GM12891 (cell line): ENCODE measurements at regions not wholly inside any gene's neighbourhood (a gene's known extent, or its start where the extent isn't known, plus 50 kb on each side); places are given as distances from the start of the nearest gene placed in this dataset.

Experiments used
- DNase-seq: peaks from one replicate; pipeline ENCODE4 v3.0.0; 2011; ENCODE audit warnings: low spot score; ENCODE audit not compliant: insufficient read length
- FAIRE-seq: peaks from 2 replicates; lab custom pipeline; 2011; peaks lifted over from hg19 to GRCh38; lab: Jason Lieb, UNC
- PAX5 ChIP-seq: IDR thresholded peaks from 2 replicates; pipeline ENCODE4 v1.6.1; 2011; ENCODE audit warnings: low read length, moderate library complexity, mild to moderate bottlenecking; ENCODE audit not compliant: insufficient read depth, severe bottlenecking
- POLR2A ChIP-seq: IDR thresholded peaks from 2 replicates; pipeline ENCODE4 v1.6.1; 2011; ENCODE audit warnings: low read depth, low read length, control low read depth
- POLR2AphosphoS5 ChIP-seq: IDR thresholded peaks from 2 replicates; pipeline ENCODE4 v1.6.1; 2011; ENCODE audit warnings: low read depth, low read length, control low read depth
- POU2F2 ChIP-seq: IDR thresholded peaks from 2 replicates; pipeline ENCODE4 v1.6.1; 2011; ENCODE audit warnings: low read depth, mild to moderate bottlenecking, control low read depth, low read length, moderate library complexity
- SPI1 ChIP-seq: IDR thresholded peaks from 2 replicates; pipeline ENCODE4 v1.6.1; 2011; ENCODE audit warnings: low read depth, low read length, control low read depth
- TAF1 ChIP-seq: IDR thresholded peaks from 2 replicates; pipeline ENCODE4 v1.6.1; 2011; ENCODE audit warnings: low read depth, low read length, control low read depth

DNA sequence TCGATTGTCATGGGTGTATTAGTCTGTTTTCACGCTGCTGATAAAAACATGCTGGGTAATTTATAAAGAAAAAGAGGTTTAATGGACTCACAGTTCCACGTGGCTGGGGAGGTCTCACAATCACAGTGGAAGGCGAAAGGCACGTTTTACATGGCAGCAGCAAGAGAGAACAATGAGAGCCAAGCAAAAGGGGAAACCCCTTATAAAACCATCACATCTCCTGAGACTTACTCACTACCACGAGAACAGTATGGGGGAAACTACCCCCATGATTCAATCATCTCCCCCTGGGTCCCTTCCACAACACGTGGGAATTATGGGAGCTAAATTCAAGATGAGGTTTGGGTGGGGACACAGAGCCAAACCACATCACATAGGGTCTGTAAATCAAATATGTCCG is 167.4 kb upstream of the XYLT1 start:
- FAIRE-seq (no peak), DNase-seq (no peak)
- TF ChIP-seq POU2F2: no peak
- no peak for TF ChIP-seq POLR2AphosphoS5
- no peak for TF ChIP-seq TAF1
- no peak for TF ChIP-seq PAX5
- TF ChIP-seq POLR2A: no peak
- no peak for TF ChIP-seq SPI1

DNA sequence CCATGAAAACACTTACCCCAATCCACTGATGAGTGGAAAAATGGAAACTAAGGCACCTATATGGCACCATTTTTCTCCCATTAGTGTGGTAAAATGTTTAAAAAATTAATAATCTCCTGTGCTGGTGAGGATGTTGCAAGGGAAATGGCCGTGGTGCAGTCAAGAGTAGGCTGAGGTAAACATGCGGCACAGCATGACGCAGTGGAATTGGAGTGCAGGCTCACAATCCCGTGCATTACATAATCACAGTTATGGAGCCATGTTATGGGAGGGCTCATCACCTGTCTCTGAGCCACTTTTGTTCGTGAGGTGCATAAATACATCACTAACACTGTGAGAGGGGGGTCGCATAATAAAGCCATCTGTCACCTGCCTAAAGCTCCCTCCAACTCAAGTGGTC is 164.4 kb upstream of the XYLT1 start:
- TF ChIP-seq TAF1: no peak
- no peak for TF ChIP-seq POU2F2
- TF ChIP-seq POLR2A: no peak
- no peak for TF ChIP-seq POLR2AphosphoS5
- no peak for TF ChIP-seq SPI1
- TF ChIP-seq PAX5: no peak
- DNase-seq (no peak), FAIRE-seq (no peak)

DNA sequence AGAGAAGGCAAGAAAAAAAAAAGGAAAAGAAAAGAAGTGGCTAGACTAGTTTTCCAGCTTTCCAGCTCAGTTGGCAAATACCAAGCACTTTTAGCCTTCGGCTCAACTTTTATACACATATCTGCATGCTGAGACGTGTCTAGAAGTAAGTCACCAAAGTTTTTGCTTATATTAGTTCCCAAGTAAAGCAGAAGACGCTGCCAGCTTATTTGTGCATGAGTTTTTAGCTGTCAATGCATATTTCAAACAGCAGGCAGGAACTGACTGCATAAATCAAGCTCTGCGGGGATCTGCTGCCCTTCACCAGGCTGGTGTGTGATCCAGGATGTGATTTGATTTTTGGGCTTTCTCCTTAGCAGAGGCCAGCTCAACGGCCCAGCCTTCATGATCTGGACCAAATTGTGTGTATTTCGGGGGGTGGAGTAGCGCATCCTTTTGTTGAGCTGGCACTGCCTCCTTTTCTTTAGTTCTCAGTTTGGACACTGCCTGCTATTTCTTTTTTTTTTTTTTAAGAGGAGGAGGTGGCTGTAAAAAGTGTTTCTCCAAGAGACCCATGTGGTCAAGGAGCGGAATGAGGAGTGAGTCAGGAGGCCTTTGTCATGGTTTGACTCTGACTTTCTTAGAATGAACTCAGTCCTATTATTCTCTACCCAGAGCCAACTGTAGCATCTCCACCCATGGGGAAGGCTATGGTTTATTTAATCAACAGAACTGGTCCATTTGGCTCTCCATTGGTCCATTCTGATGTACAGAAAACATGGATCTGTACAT is 162.6 kb upstream of the XYLT1 start:
- TF ChIP-seq TAF1 (no peak), PAX5 (no peak), POU2F2 (no peak), SPI1 (no peak), POLR2AphosphoS5 (no peak), POLR2A (no peak)
- DNase-seq (no peak), FAIRE-seq (no peak)

DNA sequence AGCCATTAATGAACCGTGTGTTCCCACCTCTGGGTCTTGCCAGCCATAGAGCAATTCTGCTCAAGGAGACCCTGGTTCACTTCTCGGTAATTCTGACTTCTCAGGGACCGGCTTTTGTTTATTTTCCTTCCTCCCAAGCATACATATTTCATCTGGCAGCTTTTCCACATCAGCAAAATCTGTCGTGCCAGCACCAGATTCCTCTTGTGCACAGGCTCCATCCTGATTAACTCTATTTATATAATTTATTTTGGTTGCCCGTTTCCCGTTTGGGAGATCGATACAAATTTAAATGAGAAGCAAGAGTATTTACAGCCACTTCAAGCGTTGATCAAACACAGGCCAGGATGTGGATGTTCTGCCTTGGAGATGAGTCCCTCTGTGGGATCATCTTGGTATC is 161.9 kb upstream of the XYLT1 start:
- no peak for TF ChIP-seq POU2F2
- no peak for TF ChIP-seq SPI1
- TF ChIP-seq TAF1: no peak
- no peak for TF ChIP-seq POLR2AphosphoS5
- no peak for TF ChIP-seq PAX5
- TF ChIP-seq POLR2A: no peak
- no peak for DNase-seq
- FAIRE-seq: no peak

DNA sequence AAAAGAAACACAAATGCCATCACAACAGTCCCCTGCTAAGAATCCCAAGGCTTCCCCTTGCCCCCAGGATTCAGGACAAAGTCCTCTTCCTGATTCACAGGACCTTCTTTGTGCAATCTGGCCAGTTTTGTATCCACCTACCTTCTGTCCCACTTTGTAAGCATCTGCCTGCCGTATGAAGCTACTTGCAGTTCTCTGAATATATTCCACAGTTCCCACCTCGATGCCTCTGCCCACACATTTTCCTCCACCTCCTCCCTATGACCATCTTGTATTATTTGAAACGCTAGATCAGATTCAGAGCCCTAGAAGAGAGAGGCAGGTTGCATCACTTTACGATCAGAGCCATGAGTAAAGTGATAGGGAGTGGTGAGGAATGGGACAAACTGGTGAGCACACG is 159.2 kb upstream of the XYLT1 start:
- no peak for DNase-seq
- TF ChIP-seq TAF1 (no peak), PAX5 (no peak)
- FAIRE-seq: no peak

DNA sequence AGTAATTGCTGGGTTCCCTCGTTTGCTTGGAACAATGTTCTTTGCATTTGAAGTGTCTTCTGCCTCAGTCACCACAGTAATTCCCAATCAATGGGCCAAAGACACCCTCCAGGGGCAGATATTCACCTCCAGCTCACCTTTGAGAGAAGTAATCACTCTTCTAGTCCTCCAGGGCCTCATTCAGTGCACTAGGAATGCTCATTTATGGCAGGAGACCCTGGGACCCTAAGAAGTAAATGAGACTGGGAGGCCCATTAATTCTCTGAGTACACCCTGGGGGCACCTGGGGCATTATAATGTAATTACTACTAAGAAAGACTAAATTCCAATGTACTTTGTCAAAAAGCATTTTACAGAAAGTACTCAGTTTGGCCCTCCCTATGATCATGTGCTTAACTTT is 158.2 kb upstream of the XYLT1 start:
- TF ChIP-seq POLR2A (no peak), TAF1 (no peak), PAX5 (no peak), POLR2AphosphoS5 (no peak), SPI1 (no peak), POU2F2 (no peak)
- no peak for DNase-seq
- FAIRE-seq: no peak

DNA sequence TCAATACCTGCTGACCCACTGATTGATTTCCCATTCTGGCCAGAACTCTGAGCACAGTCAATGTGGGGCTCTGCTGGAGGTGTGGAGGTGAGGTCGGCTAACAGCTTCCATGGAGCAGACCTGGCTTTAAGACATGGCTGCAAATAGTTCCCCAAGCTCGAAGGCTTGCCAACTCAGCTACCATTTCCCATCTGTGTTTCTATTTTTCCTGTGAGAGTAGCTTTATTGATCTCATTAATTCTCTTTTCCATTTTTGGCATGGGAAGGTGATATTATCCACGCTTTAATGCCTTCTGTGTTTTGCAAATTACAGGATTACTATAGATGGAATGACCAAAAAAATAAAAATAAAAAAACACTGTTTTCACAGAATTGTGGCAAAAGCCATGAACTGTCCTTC is 151.6 kb upstream of the XYLT1 start:
- no peak for TF ChIP-seq TAF1
- no peak for TF ChIP-seq SPI1
- no peak for TF ChIP-seq POLR2AphosphoS5
- no peak for TF ChIP-seq PAX5
- TF ChIP-seq POLR2A: no peak
- no peak for TF ChIP-seq POU2F2
- FAIRE-seq (no peak), DNase-seq (no peak)

DNA sequence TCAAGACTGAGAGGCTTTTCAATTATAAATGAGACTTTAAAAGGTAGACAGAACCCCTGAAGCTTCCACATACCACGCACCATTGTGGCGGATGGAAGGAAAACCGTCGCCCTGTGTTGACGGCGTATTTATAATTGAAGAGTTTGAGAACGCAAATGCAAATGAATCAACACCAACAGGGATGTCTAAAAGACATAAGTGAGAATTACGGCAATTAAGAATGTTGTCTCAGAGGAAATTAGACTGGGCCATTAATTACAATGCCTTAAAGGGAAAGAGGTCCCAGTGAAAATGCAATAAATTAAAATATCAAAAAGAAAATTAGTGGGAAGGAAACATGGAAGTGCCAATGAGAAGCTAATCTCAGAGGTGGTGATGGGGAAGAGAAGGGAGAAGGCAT is 148.5 kb upstream of the XYLT1 start:
- no peak for FAIRE-seq
- no peak for DNase-seq
- TF ChIP-seq POLR2AphosphoS5: no peak
- no peak for TF ChIP-seq TAF1
- TF ChIP-seq POLR2A: no peak
- TF ChIP-seq SPI1: no peak
- TF ChIP-seq POU2F2: no peak
- no peak for TF ChIP-seq PAX5

DNA sequence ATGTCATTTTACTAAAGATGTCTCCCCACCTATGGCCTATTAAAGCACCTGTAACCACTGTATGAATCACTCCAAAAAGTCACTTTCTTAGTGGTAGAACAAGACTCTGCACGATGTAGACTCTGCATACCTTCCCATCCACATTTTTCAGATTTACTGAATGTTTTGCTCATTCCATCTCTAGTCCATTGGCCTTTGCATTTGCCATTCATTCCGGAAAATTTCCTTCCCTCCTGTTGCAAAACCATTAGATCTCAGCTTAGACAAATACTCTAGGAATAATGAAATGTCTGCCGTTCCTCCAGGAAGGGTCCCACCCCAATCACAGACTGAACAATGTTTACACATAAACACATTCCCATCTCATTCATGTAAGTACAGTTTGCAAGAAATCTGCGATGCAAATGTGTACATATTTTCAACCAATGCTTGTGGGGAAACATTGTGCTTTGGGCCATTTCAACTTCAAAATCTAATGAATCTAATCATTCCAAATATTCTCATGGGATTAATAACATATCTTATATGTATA is 146.3 kb upstream of the XYLT1 start:
- FAIRE-seq: no peak
- TF ChIP-seq TAF1 (no peak), POLR2AphosphoS5 (no peak), PAX5 (no peak), SPI1 (no peak), POLR2A (no peak), POU2F2 (no peak)
- no peak for DNase-seq
